Fibroblast of lung (primary cell): ENCODE measurements at regions not wholly inside any gene's neighbourhood (a gene's known extent, or its start where the extent isn't known, plus 50 kb on each side); places are given as distances from the start of the nearest gene placed in this dataset.

Experiments
- DNase-seq, 2 donors: peaks; one replicate each; pipeline versions ENCODE4 v3.0.0 to v3.0.0-alpha.2; 2010; ENCODE audit warnings: low read depth in 2 of 2
- H2AFZ ChIP-seq: 2 replicates; pipeline ENCODE4 v1.5.1; 2012; ENCODE audit warnings: low read length, control low read depth, inconsistent platforms
- H3K27ac ChIP-seq: 2 replicates; pipeline ENCODE4 v1.5.1; 2011; ENCODE audit warnings: low read length, control low read depth; ENCODE audit not compliant: insufficient read depth
- H3K27me3 ChIP-seq: 2 replicates; pipeline ENCODE4 v1.5.1; 2011; ENCODE audit warnings: mild to moderate bottlenecking, low read length; ENCODE audit not compliant: control insufficient read depth, insufficient read depth
- H3K36me3 ChIP-seq: 2 replicates; pipeline ENCODE4 v1.5.1; 2011; ENCODE audit warnings: low read length; ENCODE audit not compliant: control insufficient read depth, insufficient read depth
- H3K4me1 ChIP-seq: 2 replicates; pipeline ENCODE4 v1.5.1; 2011; ENCODE audit warnings: low read length; ENCODE audit not compliant: control insufficient read depth, insufficient read depth; ENCODE audit errors: extremely low read depth
- H3K4me2 ChIP-seq: 2 replicates; pipeline ENCODE4 v1.5.1; 2011; ENCODE audit warnings: low read length, control low read depth; ENCODE audit not compliant: insufficient read depth; ENCODE audit errors: extremely low read depth
- H3K4me3 ChIP-seq, 4 experiments: fragments of 200-600 bp in 1 of 4; sonication (generic) in 1 of 4; replicated peaks in 1 of 4; 2 replicates each; pipeline ENCODE4 v1.5.1; 2011 to 2016; ENCODE audit warnings: low read length in 4 of 4, low read depth in 3 of 4, mild to moderate bottlenecking in 3 of 4, control low read depth in 2 of 4, inconsistent platforms in 1 of 4, mixed read lengths in 1 of 4; ENCODE audit not compliant: insufficient read depth in 1 of 4; ENCODE audit errors: control extremely low read depth in 1 of 4
- H3K79me2 ChIP-seq: 2 replicates; pipeline ENCODE4 v1.5.1; 2012; ENCODE audit warnings: mild to moderate bottlenecking, low read length, inconsistent platforms; ENCODE audit not compliant: control insufficient read depth, insufficient read depth
- H3K9ac ChIP-seq: 2 replicates; pipeline ENCODE4 v1.5.1; 2011; ENCODE audit warnings: mild to moderate bottlenecking, low read length, control low read depth; ENCODE audit not compliant: insufficient read depth
- H3K9me3 ChIP-seq: 2 replicates; pipeline ENCODE4 v1.5.1; 2012; ENCODE audit warnings: low read depth, low read length; ENCODE audit not compliant: control insufficient read depth, insufficient read depth
- H4K20me1 ChIP-seq: 2 replicates; pipeline ENCODE4 v1.5.1; 2011; ENCODE audit warnings: low read length; ENCODE audit not compliant: control insufficient read depth, insufficient read depth; ENCODE audit errors: extremely low read depth
- EZH2 ChIP-seq: IDR thresholded peaks from 2 replicates; pipeline ENCODE4 v1.5.1; 2012; ENCODE audit warnings: low read length, control low read depth, mild to moderate bottlenecking; ENCODE audit errors: missing control alignments
- TF ChIP-seq, protein P1 (sequence below), 2 donors: IDR thresholded peaks in 1 of 2; conservative IDR thresholded peaks in 1 of 2; 1 replicate in 1 of 2; 2 replicates in 1 of 2; pipeline ENCODE4 v1.5.1; 2011 to 2012; ENCODE audit warnings: low read length in 2 of 2, control low read depth in 1 of 2, inconsistent platforms in 1 of 2, low read depth in 1 of 2, mild to moderate bottlenecking in 1 of 2

GRCh38 chr10:43872644-43873043 is 224.0 kb upstream of the ZNF32 start:
- Histone ChIP-seq H3K27ac (no peak overlapping the region), H3K79me2 (no peaks in the 10 kb centered on the region), H3K4me1 (peaks cover 10% of the 10 kb centered on the region), H3K36me3 (no peaks in the 10 kb centered on the region), H3K27me3 (no peaks in the 10 kb centered on the region), H3K4me3 (no peak overlapping the region), H3K4me2 (no peak overlapping the region), H3K9ac (no peak overlapping the region), H4K20me1 (no peaks in the 10 kb centered on the region), H2AFZ (no peak overlapping the region), H3K9me3 (no peaks in the 10 kb centered on the region)
- TF ChIP-seq, protein P1, sequence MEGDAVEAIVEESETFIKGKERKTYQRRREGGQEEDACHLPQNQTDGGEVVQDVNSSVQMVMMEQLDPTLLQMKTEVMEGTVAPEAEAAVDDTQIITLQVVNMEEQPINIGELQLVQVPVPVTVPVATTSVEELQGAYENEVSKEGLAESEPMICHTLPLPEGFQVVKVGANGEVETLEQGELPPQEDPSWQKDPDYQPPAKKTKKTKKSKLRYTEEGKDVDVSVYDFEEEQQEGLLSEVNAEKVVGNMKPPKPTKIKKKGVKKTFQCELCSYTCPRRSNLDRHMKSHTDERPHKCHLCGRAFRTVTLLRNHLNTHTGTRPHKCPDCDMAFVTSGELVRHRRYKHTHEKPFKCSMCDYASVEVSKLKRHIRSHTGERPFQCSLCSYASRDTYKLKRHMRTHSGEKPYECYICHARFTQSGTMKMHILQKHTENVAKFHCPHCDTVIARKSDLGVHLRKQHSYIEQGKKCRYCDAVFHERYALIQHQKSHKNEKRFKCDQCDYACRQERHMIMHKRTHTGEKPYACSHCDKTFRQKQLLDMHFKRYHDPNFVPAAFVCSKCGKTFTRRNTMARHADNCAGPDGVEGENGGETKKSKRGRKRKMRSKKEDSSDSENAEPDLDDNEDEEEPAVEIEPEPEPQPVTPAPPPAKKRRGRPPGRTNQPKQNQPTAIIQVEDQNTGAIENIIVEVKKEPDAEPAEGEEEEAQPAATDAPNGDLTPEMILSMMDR (conservative IDR thresholded peaks at IDR 0.05 in 1 of 2, IDR thresholded peaks at IDR 0.05 in 1 of 2; ENCODE audit: low read depth in 1 of 2, low read length in 2 of 2), result no peak
- no peak for TF ChIP-seq EZH2
- no peak for DNase-seq

DNA sequence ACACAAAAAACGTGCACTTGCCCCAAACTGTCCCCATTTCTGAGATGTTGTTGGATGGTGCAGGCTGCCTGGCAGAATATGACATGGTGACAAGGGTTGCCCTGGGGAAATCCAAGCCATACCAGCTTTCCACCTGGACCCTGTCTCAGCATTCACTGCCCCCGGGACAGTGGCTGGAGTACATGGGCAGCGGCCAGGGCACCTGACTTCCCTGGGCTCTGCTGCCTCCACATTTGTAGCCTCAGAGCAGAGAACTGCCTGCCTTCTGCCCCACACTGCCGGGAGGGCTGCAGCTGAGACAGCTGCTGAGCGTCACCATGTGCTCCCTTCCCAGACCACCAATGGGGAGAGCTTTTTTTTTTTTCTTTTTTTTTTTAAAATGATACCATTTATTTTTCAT is 222.9 kb upstream of the ZNF32 start:
- TF ChIP-seq, protein P1 (conservative IDR thresholded peaks at IDR 0.05 in 1 of 2, IDR thresholded peaks at IDR 0.05 in 1 of 2; ENCODE audit: low read depth in 1 of 2, low read length in 2 of 2), result no peak
- no peak for TF ChIP-seq EZH2
- DNase-seq, result no peak
- H3K4me2 ChIP-seq, result no peak overlapping the region
- H2AFZ ChIP-seq, result no peak overlapping the region
- no peaks in the 10 kb centered on the region for H3K9me3 ChIP-seq
- H3K79me2 ChIP-seq, result no peaks in the 10 kb centered on the region
- no peak overlapping the region for H3K27ac ChIP-seq
- no peak overlapping the region for H3K4me3 ChIP-seq
- H3K36me3 ChIP-seq, result no peaks in the 10 kb centered on the region
- H4K20me1 ChIP-seq, result no peaks in the 10 kb centered on the region
- peaks cover 14% of the 10 kb centered on the region for H3K4me1 ChIP-seq
- no peaks in the 10 kb centered on the region for H3K27me3 ChIP-seq
- H3K9ac ChIP-seq, result no peak overlapping the region

- TF ChIP-seq EZH2, result no peak
- TF ChIP-seq, protein P1 (conservative IDR thresholded peaks at IDR 0.05 in 1 of 2, IDR thresholded peaks at IDR 0.05 in 1 of 2; ENCODE audit: low read depth in 1 of 2, low read length in 2 of 2), result no peak
- Histone ChIP-seq H3K9me3 (no peaks in the 10 kb centered on the region), H3K36me3 (no peaks in the 10 kb centered on the region), H2AFZ (no peak overlapping the region), H3K79me2 (no peaks in the 10 kb centered on the region), H3K4me1 (peaks cover 14% of the 10 kb centered on the region), H3K9ac (no peak overlapping the region), H3K27ac (no peak overlapping the region), H3K4me2 (no peak overlapping the region), H4K20me1 (no peaks in the 10 kb centered on the region), H3K27me3 (no peaks in the 10 kb centered on the region), H3K4me3 (no peak overlapping the region)
- DNase-seq, result no peak
Observed at GRCh38 chr10:43870968-43871439, 222.3 kb upstream of the ZNF32 start.
